Fibroblast of lung (primary cell): ENCODE measurements at regions not wholly inside any gene's neighbourhood (a gene's known extent, or its start where the extent isn't known, plus 50 kb on each side); places are given as distances from the start of the nearest gene placed in this dataset.

Experiments used
- DNase-seq, 2 donors: peaks; one replicate each; pipeline versions ENCODE4 v3.0.0 to v3.0.0-alpha.2; 2010; ENCODE audit warnings: low read depth in 2 of 2
- H2AFZ ChIP-seq: 2 replicates; pipeline ENCODE4 v1.5.1; 2012; ENCODE audit warnings: low read length, control low read depth, inconsistent platforms
- H3K27ac ChIP-seq: 2 replicates; pipeline ENCODE4 v1.5.1; 2011; ENCODE audit warnings: low read length, control low read depth; ENCODE audit not compliant: insufficient read depth
- H3K27me3 ChIP-seq: 2 replicates; pipeline ENCODE4 v1.5.1; 2011; ENCODE audit warnings: mild to moderate bottlenecking, low read length; ENCODE audit not compliant: control insufficient read depth, insufficient read depth
- H3K36me3 ChIP-seq: 2 replicates; pipeline ENCODE4 v1.5.1; 2011; ENCODE audit warnings: low read length; ENCODE audit not compliant: control insufficient read depth, insufficient read depth
- H3K4me1 ChIP-seq: 2 replicates; pipeline ENCODE4 v1.5.1; 2011; ENCODE audit warnings: low read length; ENCODE audit not compliant: control insufficient read depth, insufficient read depth; ENCODE audit errors: extremely low read depth
- H3K4me2 ChIP-seq: 2 replicates; pipeline ENCODE4 v1.5.1; 2011; ENCODE audit warnings: low read length, control low read depth; ENCODE audit not compliant: insufficient read depth; ENCODE audit errors: extremely low read depth
- H3K4me3 ChIP-seq, 4 experiments: fragments of 200-600 bp in 1 of 4; sonication (generic) in 1 of 4; replicated peaks in 1 of 4; 2 replicates each; pipeline ENCODE4 v1.5.1; 2011 to 2016; ENCODE audit warnings: low read length in 4 of 4, low read depth in 3 of 4, mild to moderate bottlenecking in 3 of 4, control low read depth in 2 of 4, inconsistent platforms in 1 of 4, mixed read lengths in 1 of 4; ENCODE audit not compliant: insufficient read depth in 1 of 4; ENCODE audit errors: control extremely low read depth in 1 of 4
- H3K79me2 ChIP-seq: 2 replicates; pipeline ENCODE4 v1.5.1; 2012; ENCODE audit warnings: mild to moderate bottlenecking, low read length, inconsistent platforms; ENCODE audit not compliant: control insufficient read depth, insufficient read depth
- H3K9ac ChIP-seq: 2 replicates; pipeline ENCODE4 v1.5.1; 2011; ENCODE audit warnings: mild to moderate bottlenecking, low read length, control low read depth; ENCODE audit not compliant: insufficient read depth
- H3K9me3 ChIP-seq: 2 replicates; pipeline ENCODE4 v1.5.1; 2012; ENCODE audit warnings: low read depth, low read length; ENCODE audit not compliant: control insufficient read depth, insufficient read depth
- H4K20me1 ChIP-seq: 2 replicates; pipeline ENCODE4 v1.5.1; 2011; ENCODE audit warnings: low read length; ENCODE audit not compliant: control insufficient read depth, insufficient read depth; ENCODE audit errors: extremely low read depth
- EZH2 ChIP-seq: IDR thresholded peaks from 2 replicates; pipeline ENCODE4 v1.5.1; 2012; ENCODE audit warnings: low read length, control low read depth, mild to moderate bottlenecking; ENCODE audit errors: missing control alignments
- TF ChIP-seq, protein P1 (sequence below), 2 donors: IDR thresholded peaks in 1 of 2; conservative IDR thresholded peaks in 1 of 2; 1 replicate in 1 of 2; 2 replicates in 1 of 2; pipeline ENCODE4 v1.5.1; 2011 to 2012; ENCODE audit warnings: low read length in 2 of 2, control low read depth in 1 of 2, inconsistent platforms in 1 of 2, low read depth in 1 of 2, mild to moderate bottlenecking in 1 of 2

- no peaks in the 10 kb centered on the region for H3K27me3 ChIP-seq
- H3K4me1 ChIP-seq: no peaks in the 10 kb centered on the region
- no peak overlapping the region for H3K4me3 ChIP-seq
- no peak for DNase-seq
- no peak overlapping the region for H2AFZ ChIP-seq
- no peak for TF ChIP-seq EZH2
- TF ChIP-seq, protein P1, sequence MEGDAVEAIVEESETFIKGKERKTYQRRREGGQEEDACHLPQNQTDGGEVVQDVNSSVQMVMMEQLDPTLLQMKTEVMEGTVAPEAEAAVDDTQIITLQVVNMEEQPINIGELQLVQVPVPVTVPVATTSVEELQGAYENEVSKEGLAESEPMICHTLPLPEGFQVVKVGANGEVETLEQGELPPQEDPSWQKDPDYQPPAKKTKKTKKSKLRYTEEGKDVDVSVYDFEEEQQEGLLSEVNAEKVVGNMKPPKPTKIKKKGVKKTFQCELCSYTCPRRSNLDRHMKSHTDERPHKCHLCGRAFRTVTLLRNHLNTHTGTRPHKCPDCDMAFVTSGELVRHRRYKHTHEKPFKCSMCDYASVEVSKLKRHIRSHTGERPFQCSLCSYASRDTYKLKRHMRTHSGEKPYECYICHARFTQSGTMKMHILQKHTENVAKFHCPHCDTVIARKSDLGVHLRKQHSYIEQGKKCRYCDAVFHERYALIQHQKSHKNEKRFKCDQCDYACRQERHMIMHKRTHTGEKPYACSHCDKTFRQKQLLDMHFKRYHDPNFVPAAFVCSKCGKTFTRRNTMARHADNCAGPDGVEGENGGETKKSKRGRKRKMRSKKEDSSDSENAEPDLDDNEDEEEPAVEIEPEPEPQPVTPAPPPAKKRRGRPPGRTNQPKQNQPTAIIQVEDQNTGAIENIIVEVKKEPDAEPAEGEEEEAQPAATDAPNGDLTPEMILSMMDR (conservative IDR thresholded peaks at IDR 0.05 in 1 of 2, IDR thresholded peaks at IDR 0.05 in 1 of 2; ENCODE audit: low read depth in 1 of 2, low read length in 2 of 2): no peak
- no peaks in the 10 kb centered on the region for H3K79me2 ChIP-seq
- H3K36me3 ChIP-seq: no peaks in the 10 kb centered on the region
- H3K9me3 ChIP-seq: no peaks in the 10 kb centered on the region
- H3K27ac ChIP-seq: no peak overlapping the region
- H4K20me1 ChIP-seq: no peaks in the 10 kb centered on the region
- no peak overlapping the region for H3K9ac ChIP-seq
- no peak overlapping the region for H3K4me2 ChIP-seq
Observed at GRCh38 chr5:67543720-67544270, 347.2 kb upstream of the CD180 start.

DNA sequence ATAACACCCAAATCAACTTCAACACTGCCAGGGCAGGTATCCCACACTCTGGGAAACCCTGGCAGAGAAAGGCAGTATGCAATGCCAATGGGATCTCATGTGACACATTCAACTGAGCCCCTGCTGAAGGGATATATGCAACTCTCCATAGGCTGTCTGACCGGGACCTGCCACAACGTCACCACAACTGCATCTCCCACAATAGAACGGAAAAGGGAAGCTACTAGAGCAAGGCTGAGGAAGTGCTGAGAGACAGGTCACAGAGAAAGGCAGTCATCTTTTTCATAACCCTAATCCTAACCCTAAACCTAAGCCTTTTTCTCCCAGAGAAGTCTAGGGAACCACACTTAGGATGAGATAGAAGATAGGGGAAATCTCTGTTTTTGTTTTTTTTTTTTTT is 345.9 kb upstream of the CD180 start:
- no peak for DNase-seq
- H3K79me2 ChIP-seq: no peaks in the 10 kb centered on the region
- no peaks in the 10 kb centered on the region for H3K27me3 ChIP-seq
- no peak overlapping the region for H3K4me2 ChIP-seq
- no peaks in the 10 kb centered on the region for H4K20me1 ChIP-seq
- no peaks in the 10 kb centered on the region for H3K36me3 ChIP-seq
- TF ChIP-seq, protein P1 (conservative IDR thresholded peaks at IDR 0.05 in 1 of 2, IDR thresholded peaks at IDR 0.05 in 1 of 2; ENCODE audit: low read depth in 1 of 2, low read length in 2 of 2): no peak
- no peak overlapping the region for H3K9ac ChIP-seq
- no peaks in the 10 kb centered on the region for H3K4me1 ChIP-seq
- H3K27ac ChIP-seq: no peak overlapping the region
- H3K4me3 ChIP-seq: no peak overlapping the region
- H3K9me3 ChIP-seq: no peaks in the 10 kb centered on the region
- H2AFZ ChIP-seq: no peak overlapping the region

- H3K79me2 ChIP-seq: no peaks in the 10 kb centered on the region
- DNase-seq: no peak
- H2AFZ ChIP-seq: no peak overlapping the region
- H3K9ac ChIP-seq: no peak overlapping the region
- no peak overlapping the region for H3K4me2 ChIP-seq
- no peak overlapping the region for H3K4me3 ChIP-seq
- H3K9me3 ChIP-seq: no peaks in the 10 kb centered on the region
- H3K27me3 ChIP-seq: no peaks in the 10 kb centered on the region
- H3K27ac ChIP-seq: no peak overlapping the region
- no peaks in the 10 kb centered on the region for H3K36me3 ChIP-seq
- TF ChIP-seq, protein P1 (conservative IDR thresholded peaks at IDR 0.05 in 1 of 2, IDR thresholded peaks at IDR 0.05 in 1 of 2; ENCODE audit: low read depth in 1 of 2, low read length in 2 of 2): no peak
- TF ChIP-seq EZH2: no peak
- no peaks in the 10 kb centered on the region for H3K4me1 ChIP-seq
- no peaks in the 10 kb centered on the region for H4K20me1 ChIP-seq
Observed at GRCh38 chr5:67541875-67542274, 345.3 kb upstream of the CD180 start.
